Psoas muscle (tissue), 7 donors: ENCODE measurements at regions not wholly inside any gene's neighbourhood (a gene's known extent, or its start where the extent isn't known, plus 50 kb on each side); places are given as distances from the start of the nearest gene placed in this dataset.
A peak's percentile ranks its signal among the peaks of the same experiment; 100 is the strongest.

Experiments used
- ATAC-seq, 4 donors: fragments of 200-7000 bp; cut with Tn5 transposase; one replicate each; pipeline ENCODE4 v1.9.1; 2020; ENCODE audit warnings: moderate library complexity in 3 of 4, mild to moderate bottlenecking in 2 of 4
- DNase-seq, 2 donors: peaks; one replicate each; pipeline ENCODE4 v3.0.0-alpha.2; 2020
- H3K27ac ChIP-seq: fragments of 200-600 bp; one replicate; pipeline ENCODE4 v1.8.0; 2022
- H3K27me3 ChIP-seq, 3 donors: fragments of 200-600 bp in 1 of 3; one replicate each; pipeline versions ENCODE4 v1.6.1 to v1.8.0; 2013 to 2022; ENCODE audit warnings: low read length in 2 of 3, mild to moderate bottlenecking in 2 of 3, moderate library complexity in 1 of 3; ENCODE audit not compliant: insufficient read depth in 3 of 3
- H3K36me3 ChIP-seq, 2 donors: fragments of 200-600 bp in 1 of 2; one replicate each; pipeline versions ENCODE4 v1.6.1 to v1.8.0; 2013 to 2022; ENCODE audit warnings: low read depth in 1 of 2, mild to moderate bottlenecking in 1 of 2, moderate library complexity in 1 of 2; ENCODE audit not compliant: insufficient read depth in 1 of 2
- H3K4me1 ChIP-seq: fragments of 200-600 bp; one replicate; pipeline ENCODE4 v1.8.0; 2022
- H3K4me3 ChIP-seq: fragments of 200-600 bp; one replicate; pipeline ENCODE4 v1.8.0; 2022; ENCODE audit warnings: mild to moderate bottlenecking
- H3K9me3 ChIP-seq: fragments of 200-600 bp; one replicate; pipeline ENCODE4 v1.8.0; 2022
- WGBS, 3 donors: extraction: QIAGEN DNeasy Blood & Tissue Kit; methylation state at CpG; one replicate each; pipeline versions ENCODE4 v1.1.6 to v1.1.7; 2013; 5-methylcytosine and 5-hydroxymethylcytosine counted together
- intact Hi-C, 2 donors: fragments of 100-400 bp; cut with DNase I; formaldehyde crosslinking; loops; one replicate each; pipeline versions ENCODE4 v1.11.0 to v1.14.2; 2022
- TF ChIP-seq, protein P1 (sequence below): fragments of 200-600 bp; IDR thresholded peaks from one replicate; pipeline ENCODE4 v1.8.0; 2022; ENCODE audit warnings: antibody characterized with exemption
- donor health status: healthy with polysubstance abuse.
- donor health status: DM: no; HTN: no; CAD: no; lungs with moderate emphysema.
- donor health status: Bipolar disorder and iron deficiency.
- donor health status: healthy.
- donor health status: DM: yes; HTN: yes; CAD: no.
- donor health status: DM: no; HTN: no; CAD: no.
- donor health status: DM: yes; HTN: yes; CAD: no.

DNA sequence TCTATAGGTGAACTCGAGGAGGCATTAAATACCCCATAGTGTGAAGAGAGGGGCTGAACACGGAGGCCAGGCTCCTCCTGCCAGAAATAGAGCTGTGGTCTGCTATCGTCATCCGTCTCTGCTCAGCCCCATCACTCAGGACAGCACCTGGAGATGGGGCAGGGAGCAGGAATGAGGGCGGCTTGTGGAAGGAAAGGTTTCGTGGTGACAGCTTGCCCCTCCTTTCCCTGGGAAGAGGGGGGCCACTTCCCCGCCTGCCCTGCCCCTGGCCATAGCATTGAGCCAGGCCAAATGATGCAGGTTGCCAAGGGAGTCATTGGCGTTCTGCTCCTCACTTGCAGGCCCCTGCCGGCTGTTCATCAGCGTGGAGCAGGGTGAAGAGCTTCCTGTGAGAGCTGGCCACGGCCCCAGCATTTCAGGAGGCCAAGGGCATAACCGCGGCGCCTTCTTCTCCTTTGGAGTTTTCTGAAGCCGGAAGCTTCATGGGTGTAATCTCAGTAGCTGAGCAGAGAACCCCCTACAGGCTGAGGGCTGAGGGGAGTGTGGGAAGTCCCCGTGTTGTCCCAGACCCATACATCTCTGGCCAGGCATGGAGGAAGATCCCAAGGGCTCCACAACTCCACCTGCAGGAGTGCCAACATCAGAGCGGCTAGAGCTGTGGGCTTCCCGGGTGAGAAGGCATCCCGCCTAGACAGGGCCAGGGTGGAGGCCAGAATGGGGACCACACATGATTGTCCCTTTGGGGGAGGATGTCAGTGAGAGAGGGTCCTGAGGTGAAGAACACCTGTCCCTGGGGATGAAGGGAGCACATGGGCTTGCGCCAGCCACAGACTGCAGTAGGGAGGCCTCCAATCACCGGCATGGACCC lies 112.5 kb upstream of the GLI2 start:
- WGBS, 3 donors: 66 to 79% (median 69%) methylated on average over 20 to 21 of the region's 21 CpGs
- H3K4me1 ChIP-seq: no peaks in the 10 kb centered on the region
- no peaks in the 10 kb centered on the region for H3K27me3 ChIP-seq
- no peaks in the 10 kb centered on the region for H3K9me3 ChIP-seq
- H3K4me3 ChIP-seq: no peak overlapping the region
- no peak overlapping the region for H3K27ac ChIP-seq
- no peak for DNase-seq
- peak in 1 of 4 donors; percentile 22 for ATAC-seq
- TF ChIP-seq, protein P1, sequence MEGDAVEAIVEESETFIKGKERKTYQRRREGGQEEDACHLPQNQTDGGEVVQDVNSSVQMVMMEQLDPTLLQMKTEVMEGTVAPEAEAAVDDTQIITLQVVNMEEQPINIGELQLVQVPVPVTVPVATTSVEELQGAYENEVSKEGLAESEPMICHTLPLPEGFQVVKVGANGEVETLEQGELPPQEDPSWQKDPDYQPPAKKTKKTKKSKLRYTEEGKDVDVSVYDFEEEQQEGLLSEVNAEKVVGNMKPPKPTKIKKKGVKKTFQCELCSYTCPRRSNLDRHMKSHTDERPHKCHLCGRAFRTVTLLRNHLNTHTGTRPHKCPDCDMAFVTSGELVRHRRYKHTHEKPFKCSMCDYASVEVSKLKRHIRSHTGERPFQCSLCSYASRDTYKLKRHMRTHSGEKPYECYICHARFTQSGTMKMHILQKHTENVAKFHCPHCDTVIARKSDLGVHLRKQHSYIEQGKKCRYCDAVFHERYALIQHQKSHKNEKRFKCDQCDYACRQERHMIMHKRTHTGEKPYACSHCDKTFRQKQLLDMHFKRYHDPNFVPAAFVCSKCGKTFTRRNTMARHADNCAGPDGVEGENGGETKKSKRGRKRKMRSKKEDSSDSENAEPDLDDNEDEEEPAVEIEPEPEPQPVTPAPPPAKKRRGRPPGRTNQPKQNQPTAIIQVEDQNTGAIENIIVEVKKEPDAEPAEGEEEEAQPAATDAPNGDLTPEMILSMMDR: no peak
- intact Hi-C loops: no loop called here
- H3K36me3 ChIP-seq: no peaks in the 10 kb centered on the region

DNA sequence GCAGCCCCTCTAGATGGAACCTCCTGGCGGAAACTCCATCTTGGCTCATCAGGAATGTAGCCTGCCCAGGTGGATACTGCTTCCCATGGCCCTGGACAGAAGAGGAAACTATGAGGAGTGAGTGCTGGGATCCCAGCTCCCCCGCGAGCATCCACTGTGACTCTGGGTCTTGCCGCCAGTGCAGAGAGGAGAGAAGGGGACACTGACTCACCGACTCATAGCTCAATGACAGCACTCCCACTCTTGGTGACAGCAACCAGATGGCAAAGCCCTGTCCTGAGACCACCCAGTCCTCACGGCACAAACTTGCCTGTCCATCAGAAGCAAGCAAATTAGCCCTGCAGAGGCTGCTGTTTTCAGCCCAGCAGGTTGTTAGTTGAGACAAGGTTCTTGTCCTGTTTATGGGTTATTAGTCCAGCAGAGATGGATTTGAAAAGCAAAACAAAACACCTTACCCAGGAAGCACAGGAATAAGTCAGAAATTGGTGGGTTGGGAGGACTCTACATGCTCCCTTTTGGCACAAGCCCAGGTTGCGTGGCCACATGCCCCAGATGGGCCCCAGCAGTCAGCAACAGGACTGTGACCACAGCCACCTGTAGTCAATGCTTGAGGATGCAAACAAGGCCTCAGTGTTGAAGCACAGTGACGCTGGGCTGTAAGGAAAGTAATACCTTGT lies 111.5 kb upstream of the GLI2 start:
- Histone ChIP-seq H3K9me3 (no peaks in the 10 kb centered on the region), H3K36me3 (no peaks in the 10 kb centered on the region), H3K27ac (no peak overlapping the region), H3K27me3 (peaks cover 0 to under 1% (median 0%) of the 10 kb centered on the region in 3 donors), H3K4me3 (no peak overlapping the region), H3K4me1 (no peaks in the 10 kb centered on the region)
- intact Hi-C loops: no loop called here
- TF ChIP-seq, protein P1: no peak
- ATAC-seq (no peak), DNase-seq (no peak)
- 83 to 88% (median 83%) methylated on average over 8 of the region's 8 CpGs for WGBS, 3 donors

DNA sequence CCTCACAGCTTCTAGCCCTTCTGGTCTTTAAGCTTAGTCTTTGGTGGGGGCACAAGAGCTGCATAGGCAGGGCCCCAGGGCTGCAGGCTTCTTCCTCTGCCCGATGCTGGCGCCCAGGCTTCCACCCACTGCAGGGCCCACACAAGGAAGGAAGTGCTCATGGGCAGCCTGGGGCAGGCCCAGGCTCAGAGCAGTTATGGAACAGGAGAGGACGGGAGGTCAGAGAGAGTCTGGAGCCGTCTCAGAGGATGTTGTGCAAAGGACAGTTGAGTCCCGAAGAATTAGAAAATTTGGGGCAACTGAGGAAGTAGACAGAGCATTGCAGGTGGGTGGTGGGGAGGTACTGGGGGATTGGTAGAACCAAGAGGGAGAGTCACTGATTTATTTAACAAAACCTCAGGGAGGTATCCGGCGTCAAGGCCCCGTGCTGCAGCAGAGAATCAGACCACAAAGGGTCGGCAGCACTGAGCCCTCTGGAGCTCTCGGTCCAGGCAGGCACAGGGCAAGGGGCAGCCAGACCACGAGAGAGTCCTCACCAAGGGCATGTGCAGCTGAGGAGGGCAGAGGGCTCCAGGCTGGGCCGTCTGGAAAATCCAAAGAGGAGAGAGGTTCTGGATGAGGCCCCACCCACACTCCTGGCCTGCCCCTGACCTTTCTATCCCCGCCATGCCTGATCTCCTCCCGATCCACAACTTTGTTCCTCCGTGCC lies 110.8 kb upstream of the GLI2 start:
- no peaks in the 10 kb centered on the region for H3K36me3 ChIP-seq
- peaks cover 0 to 4% (median 0%) of the 10 kb centered on the region in 3 donors for H3K27me3 ChIP-seq
- H3K27ac ChIP-seq: no peak overlapping the region
- no peaks in the 10 kb centered on the region for H3K9me3 ChIP-seq
- WGBS, 3 donors: 82 to 84% (median 83%) methylated on average over 11 to 15 of the region's 15 CpGs
- TF ChIP-seq, protein P1: no peak
- DNase-seq: no peak
- ATAC-seq: no peak
- H3K4me1 ChIP-seq: no peaks in the 10 kb centered on the region
- H3K4me3 ChIP-seq: no peak overlapping the region
- intact Hi-C loops: no loop called here

DNA sequence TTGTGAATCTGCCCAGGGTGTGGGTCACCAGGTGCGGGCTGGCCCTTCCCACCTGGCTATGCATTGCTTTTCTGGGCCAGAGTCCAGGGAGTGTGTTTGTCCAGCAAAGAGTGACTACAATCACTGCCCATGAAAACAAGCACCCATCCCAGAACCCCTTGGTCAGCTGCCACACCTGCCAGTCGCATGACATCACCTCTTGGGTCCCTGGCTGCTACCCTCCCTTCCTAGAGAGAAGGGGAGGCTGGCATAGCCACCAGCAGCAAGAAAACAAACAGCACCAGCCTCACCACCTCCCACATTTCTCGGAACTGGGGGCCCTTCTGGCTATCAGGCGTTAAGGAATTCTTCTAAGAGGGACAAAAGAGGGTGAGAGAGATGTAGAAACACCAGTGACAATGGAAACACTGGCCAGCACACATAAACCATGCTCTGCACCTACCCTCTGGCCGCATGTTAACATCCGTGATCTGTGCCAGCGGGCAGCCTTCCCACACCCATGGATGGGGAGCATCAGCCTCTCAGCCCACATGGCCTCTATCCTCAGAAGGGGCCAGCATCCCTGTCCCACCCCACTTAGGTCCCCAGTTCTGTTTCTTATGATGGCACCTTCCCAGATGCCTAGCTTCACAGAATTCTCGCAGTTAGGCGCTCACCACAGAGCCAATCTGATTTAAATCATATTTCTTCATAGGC lies 109.7 kb upstream of the GLI2 start:
- ATAC-seq (no peak), DNase-seq (no peak)
- Histone ChIP-seq H3K27ac (no peak overlapping the region), H3K9me3 (no peaks in the 10 kb centered on the region), H3K36me3 (no peaks in the 10 kb centered on the region), H3K4me1 (no peaks in the 10 kb centered on the region), H3K4me3 (no peak overlapping the region), H3K27me3 (peaks cover 0 to 4% (median 0%) of the 10 kb centered on the region in 3 donors)
- intact Hi-C loops: no loop called here
- TF ChIP-seq, protein P1: no peak
- WGBS, 3 donors: 64 to 77% (median 68%) methylated on average over 9 of the region's 9 CpGs
